Neuronal stem cell (in vitro differentiated cells): ENCODE measurements at regions not wholly inside any gene's neighbourhood (a gene's known extent, or its start where the extent isn't known, plus 50 kb on each side); places are given as distances from the start of the nearest gene placed in this dataset.

ENCODE experiments used
- DNase-seq: peaks from one replicate; pipeline ENCODE4 v3.0.0-alpha.2; 2013; ENCODE audit warnings: low spot score
- H2AFZ ChIP-seq: one replicate; pipeline ENCODE4 v1.6.1; 2013; ENCODE audit warnings: mild to moderate bottlenecking, low read length, inconsistent platforms
- H2AK5ac ChIP-seq: 2 replicates; pipeline ENCODE4 v1.6.1; 2013; ENCODE audit warnings: low read depth, mild to moderate bottlenecking, inconsistent platforms, low read length, moderate library complexity, mixed read lengths
- H2BK120ac ChIP-seq: 2 replicates; pipeline ENCODE4 v1.6.1; 2013; ENCODE audit warnings: low read depth, mild to moderate bottlenecking, inconsistent platforms, low read length, moderate library complexity, mixed read lengths
- H2BK12ac ChIP-seq: one replicate; pipeline ENCODE4 v1.6.1; 2013; ENCODE audit warnings: low read length, inconsistent platforms
- H2BK15ac ChIP-seq: 2 replicates; pipeline ENCODE4 v1.6.1; 2013; ENCODE audit warnings: mild to moderate bottlenecking, low read length, inconsistent platforms, mixed read lengths
- H2BK5ac ChIP-seq: one replicate; pipeline ENCODE4 v1.6.1; 2013; ENCODE audit warnings: inconsistent platforms, mild to moderate bottlenecking, low read length, moderate library complexity
- H3K14ac ChIP-seq: one replicate; pipeline ENCODE4 v1.6.1; 2013; ENCODE audit warnings: low read length, inconsistent platforms
- H3K18ac ChIP-seq: 2 replicates; pipeline ENCODE4 v1.6.1; 2013; ENCODE audit warnings: low read length, inconsistent platforms
- H3K23ac ChIP-seq: 2 replicates; pipeline ENCODE4 v1.6.1; 2013; ENCODE audit warnings: low read depth, mild to moderate bottlenecking, mixed read lengths, low read length, inconsistent platforms; ENCODE audit not compliant: poor library complexity
- H3K27ac ChIP-seq: replicated peaks from 3 replicates; pipeline ENCODE4 v1.5.1; 2013; ENCODE audit warnings: low read length, inconsistent platforms
- H3K27me3 ChIP-seq, 3 experiments: 2 replicates each; pipeline ENCODE4 v1.6.1; 2013; ENCODE audit warnings: low read length in 3 of 3, mild to moderate bottlenecking in 2 of 3, inconsistent platforms in 1 of 3, low read depth in 1 of 3, mixed read lengths in 1 of 3, moderate library complexity in 1 of 3; ENCODE audit not compliant: control insufficient read depth in 3 of 3, insufficient read depth in 3 of 3
- H3K36me3 ChIP-seq, 2 donors: replicated peaks in 1 of 2; 2 replicates each; pipeline ENCODE4 v1.6.1; 2013; ENCODE audit warnings: low read length in 2 of 2; ENCODE audit not compliant: control insufficient read depth in 2 of 2, insufficient read depth in 2 of 2
- H3K4ac ChIP-seq: 2 replicates; pipeline ENCODE4 v1.6.1; 2013; ENCODE audit warnings: inconsistent platforms, mild to moderate bottlenecking, low read length, moderate library complexity
- H3K4me1 ChIP-seq, 2 donors: 1 replicate in 1 of 2; 2 replicates in 1 of 2; pipeline ENCODE4 v1.6.1; 2013; ENCODE audit warnings: low read length in 2 of 2, low read depth in 1 of 2; ENCODE audit not compliant: control insufficient read depth in 2 of 2, insufficient read depth in 1 of 2
- H3K4me2 ChIP-seq: one replicate; pipeline ENCODE4 v1.6.1; 2013; ENCODE audit warnings: mild to moderate bottlenecking, low read length, inconsistent platforms; ENCODE audit not compliant: insufficient read depth, poor library complexity, severe bottlenecking
- H3K4me3 ChIP-seq, 2 donors: 2 replicates each; pipeline ENCODE4 v1.5.1; 2013; ENCODE audit warnings: low read length in 2 of 2, mild to moderate bottlenecking in 2 of 2, inconsistent platforms in 1 of 2, moderate library complexity in 1 of 2
- H3K79me1 ChIP-seq: one replicate; pipeline ENCODE4 v1.6.1; 2013; ENCODE audit warnings: low read depth, mild to moderate bottlenecking, inconsistent platforms, low read length, moderate library complexity
- H3K9ac ChIP-seq: one replicate; pipeline ENCODE4 v1.6.1; 2013; ENCODE audit warnings: mild to moderate bottlenecking, low read depth, low read length, inconsistent platforms; ENCODE audit not compliant: poor library complexity
- H3K9me3 ChIP-seq, 2 donors: replicated peaks in 1 of 2; 2 replicates each; pipeline versions ENCODE3 to v1.6.1; 2013; ENCODE audit warnings: low read length in 2 of 2, mild to moderate bottlenecking in 2 of 2, inconsistent platforms in 1 of 2, low read depth in 1 of 2, mixed read lengths in 1 of 2, moderate library complexity in 1 of 2; ENCODE audit not compliant: control insufficient read depth in 2 of 2, insufficient read depth in 1 of 2
- H4K8ac ChIP-seq: one replicate; pipeline ENCODE4 v1.6.1; 2013; ENCODE audit warnings: low read depth, mild to moderate bottlenecking, inconsistent platforms, low read length, moderate library complexity
- H4K91ac ChIP-seq: one replicate; pipeline ENCODE4 v1.6.1; 2013; ENCODE audit warnings: low read length, low read depth, mild to moderate bottlenecking, inconsistent platforms; ENCODE audit not compliant: poor library complexity
- WGBS, 2 donors: extraction: QIAGEN DNeasy Blood & Tissue Kit; methylation state at CpG; one replicate each; pipeline ENCODE4 v1.1.7; 2013; ENCODE audit warnings: missing lambda C conversion rate in 2 of 2, mixed read lengths in 1 of 2; ENCODE audit not compliant: insufficient read length in 2 of 2, insufficient replicate concordance in 1 of 2; ENCODE audit errors: extremely low coverage in 2 of 2; 5-methylcytosine and 5-hydroxymethylcytosine counted together

GRCh38 chr13:107242138-107242537, 674.2 kb upstream of the ARGLU1 start:
- Histone ChIP-seq H3K23ac (no peak overlapping the region), H3K4me3 (no peak overlapping the region), H4K8ac (no peak overlapping the region), H3K4me1 (peaks cover 0 to 2% of the 10 kb centered on the region in 2 donors), H2BK120ac (no peak overlapping the region), H3K79me1 (no peaks in the 10 kb centered on the region), H3K27ac (no peak overlapping the region), H2AK5ac (no peak overlapping the region), H2AFZ (no peak overlapping the region), H3K9ac (no peak overlapping the region), H2BK5ac (no peak overlapping the region), H3K4me2 (no peak overlapping the region), H2BK12ac (no peak overlapping the region), H3K27me3 (no peaks in the 10 kb centered on the region), H3K9me3 (no peaks in the 10 kb centered on the region), H3K4ac (no peak overlapping the region), H4K91ac (no peak overlapping the region), H3K14ac (no peak overlapping the region), H3K36me3 (no peaks in the 10 kb centered on the region), H2BK15ac (no peak overlapping the region), H3K18ac (peak overlapping the region; percentile 52)
- WGBS, 2 donors, result no CpG with 5 or more reads among the region's 6 CpGs
- no peak for DNase-seq

GRCh38 chr13:107241381-107241780, 673.4 kb upstream of the ARGLU1 start:
- no peak overlapping the region for H3K14ac ChIP-seq
- no peak overlapping the region for H2BK15ac ChIP-seq
- no peak overlapping the region for H2AK5ac ChIP-seq
- H3K9me3 ChIP-seq, result no peaks in the 10 kb centered on the region
- H2BK120ac ChIP-seq, result no peak overlapping the region
- H3K4me3 ChIP-seq, result no peak overlapping the region
- no peak overlapping the region for H3K27ac ChIP-seq
- H4K91ac ChIP-seq, result no peak overlapping the region
- no peak overlapping the region for H3K4me2 ChIP-seq
- H2AFZ ChIP-seq, result no peak overlapping the region
- H3K36me3 ChIP-seq, result no peaks in the 10 kb centered on the region
- no peak overlapping the region for H2BK5ac ChIP-seq
- H4K8ac ChIP-seq, result no peak overlapping the region
- no peak overlapping the region for H3K4ac ChIP-seq
- no peaks in the 10 kb centered on the region for H3K27me3 ChIP-seq
- H3K23ac ChIP-seq, result no peak overlapping the region
- no peak overlapping the region for H2BK12ac ChIP-seq
- no peaks in the 10 kb centered on the region for H3K79me1 ChIP-seq
- H3K9ac ChIP-seq, result no peak overlapping the region
- H3K4me1 ChIP-seq, result peaks cover 0 to 2% of the 10 kb centered on the region in 2 donors
- no peak overlapping the region for H3K18ac ChIP-seq
- no peak for DNase-seq
- no CpG with 5 or more reads among the region's 7 CpGs for WGBS, 2 donors

- Histone ChIP-seq H3K4me1 (peaks cover 0 to 2% of the 10 kb centered on the region in 2 donors), H2AFZ (no peak overlapping the region), H3K9me3 (no peaks in the 10 kb centered on the region), H3K4me2 (no peak overlapping the region), H2AK5ac (no peak overlapping the region), H3K79me1 (no peaks in the 10 kb centered on the region), H3K4me3 (no peak overlapping the region), H3K23ac (no peak overlapping the region), H3K36me3 (no peaks in the 10 kb centered on the region), H3K18ac (no peak overlapping the region), H2BK15ac (no peak overlapping the region), H3K27me3 (peaks cover 0 to 5% (median 0%) of the 10 kb centered on the region in 3 experiments), H3K4ac (no peak overlapping the region), H4K8ac (no peak overlapping the region), H3K9ac (no peak overlapping the region), H2BK5ac (no peak overlapping the region), H4K91ac (no peak overlapping the region), H2BK120ac (no peak overlapping the region), H3K14ac (no peak overlapping the region), H3K27ac (no peak overlapping the region), H2BK12ac (no peak overlapping the region)
- no peak for DNase-seq
- WGBS, 2 donors, result no CpG with 5 or more reads among the region's 8 CpGs
Observed at GRCh38 chr13:107239213-107239612, 671.3 kb upstream of the ARGLU1 start.

- H3K79me1 ChIP-seq, result no peaks in the 10 kb centered on the region
- no peak overlapping the region for H4K91ac ChIP-seq
- H2AK5ac ChIP-seq, result no peak overlapping the region
Observed at GRCh38 chr13:107238262-107238981, 670.5 kb upstream of the ARGLU1 start.

More at GRCh38 chr13:107238262-107238981, 670.5 kb upstream of the ARGLU1 start:
- no peak overlapping the region for H4K8ac ChIP-seq
- no peak overlapping the region for H3K18ac ChIP-seq
- no peaks in the 10 kb centered on the region for H3K9me3 ChIP-seq
- H3K36me3 ChIP-seq, result no peaks in the 10 kb centered on the region
- H3K4ac ChIP-seq, result no peak overlapping the region
- no peak for DNase-seq
- H3K27ac ChIP-seq, result no peak overlapping the region
- no peak overlapping the region for H3K9ac ChIP-seq
- no peak overlapping the region for H3K14ac ChIP-seq
- H3K4me2 ChIP-seq, result no peak overlapping the region
- H3K4me3 ChIP-seq, result no peak overlapping the region
- peaks cover 0 to 3% of the 10 kb centered on the region in 2 donors for H3K4me1 ChIP-seq
- H2BK5ac ChIP-seq, result no peak overlapping the region
- H3K23ac ChIP-seq, result no peak overlapping the region
- H2AFZ ChIP-seq, result no peak overlapping the region
- H2BK120ac ChIP-seq, result no peak overlapping the region
- H3K27me3 ChIP-seq, result peaks cover 0 to 7% (median 0%) of the 10 kb centered on the region in 3 experiments
- WGBS, 2 donors, result no CpG with 5 or more reads among the region's 6 CpGs
- H2BK15ac ChIP-seq, result no peak overlapping the region
- no peak overlapping the region for H2BK12ac ChIP-seq
